ENCODE measurements at regions not wholly inside any gene's neighbourhood (a gene's known extent, or its start where the extent isn't known, plus 50 kb on each side); places are given as distances from the start of the nearest gene placed in this dataset.

GRCh38 chr3:153089620-153090019 is 72.4 kb upstream of the RAP2B start:
- no peaks in the 10 kb centered on the region for H3K9me3 ChIP-seq (ENCODE audit: control extremely low read depth in 1 of 3, control insufficient read depth in 2 of 3, insufficient read depth in 1 of 3, low read length in 2 of 3)
- no peak for ATAC-seq (ENCODE audit: low read depth)
- Mint-ChIP-seq H3K9me3 (ENCODE audit: insufficient read depth) (no peaks in the 10 kb centered on the region), H3K4me3 (no peak overlapping the region), H3K4me1 (no peaks in the 10 kb centered on the region), H3K27ac (no peak overlapping the region), H3K27me3 (peaks cover 5% of the 10 kb centered on the region)
- no peak overlapping the region for H3K9ac ChIP-seq (ENCODE audit: low read length)
- ChIA-PET CTCF (no interaction called here), POLR2A (no interaction called here)
- TF ChIP-seq, protein P1, sequence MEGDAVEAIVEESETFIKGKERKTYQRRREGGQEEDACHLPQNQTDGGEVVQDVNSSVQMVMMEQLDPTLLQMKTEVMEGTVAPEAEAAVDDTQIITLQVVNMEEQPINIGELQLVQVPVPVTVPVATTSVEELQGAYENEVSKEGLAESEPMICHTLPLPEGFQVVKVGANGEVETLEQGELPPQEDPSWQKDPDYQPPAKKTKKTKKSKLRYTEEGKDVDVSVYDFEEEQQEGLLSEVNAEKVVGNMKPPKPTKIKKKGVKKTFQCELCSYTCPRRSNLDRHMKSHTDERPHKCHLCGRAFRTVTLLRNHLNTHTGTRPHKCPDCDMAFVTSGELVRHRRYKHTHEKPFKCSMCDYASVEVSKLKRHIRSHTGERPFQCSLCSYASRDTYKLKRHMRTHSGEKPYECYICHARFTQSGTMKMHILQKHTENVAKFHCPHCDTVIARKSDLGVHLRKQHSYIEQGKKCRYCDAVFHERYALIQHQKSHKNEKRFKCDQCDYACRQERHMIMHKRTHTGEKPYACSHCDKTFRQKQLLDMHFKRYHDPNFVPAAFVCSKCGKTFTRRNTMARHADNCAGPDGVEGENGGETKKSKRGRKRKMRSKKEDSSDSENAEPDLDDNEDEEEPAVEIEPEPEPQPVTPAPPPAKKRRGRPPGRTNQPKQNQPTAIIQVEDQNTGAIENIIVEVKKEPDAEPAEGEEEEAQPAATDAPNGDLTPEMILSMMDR (IDR thresholded peaks at IDR 0.05) = no peak
- no peak for TF ChIP-seq EZH2 (IDR thresholded peaks at IDR 0.05; ENCODE audit: borderline replicate concordance, insufficient read depth, low read depth, low read length, poor library complexity, severe bottlenecking)
- intact Hi-C loops (cut with micrococcal nuclease) = no loop called here
- no peaks in the 10 kb centered on the region for H3K4me1 ChIP-seq (ENCODE audit: control insufficient read depth in 2 of 2, insufficient read depth in 2 of 2, low read length in 2 of 2)
- H3K27me3 ChIP-seq (replicated peaks in 1 of 4; ENCODE audit: control extremely low read depth in 1 of 4, control insufficient read depth in 3 of 4, insufficient read depth in 4 of 4, low read length in 3 of 4) = peaks cover 0 to 3% (median 0%) of the 10 kb centered on the region in 4 experiments
- H2AFZ ChIP-seq (ENCODE audit: insufficient read depth, low read depth, low read length, poor library complexity, severe bottlenecking) = no peak overlapping the region
- no peak overlapping the region for H3K27ac ChIP-seq (ENCODE audit: low read length in 2 of 2)
- no peaks in the 10 kb centered on the region for H3K79me2 ChIP-seq (ENCODE audit: control insufficient read depth, insufficient read depth, low read length)
- WGBS (ENCODE audit: insufficient coverage) = 86% methylated on average over 1 of the region's 2 CpGs
- no peak overlapping the region for H3K4me3 ChIP-seq (ENCODE audit: control extremely low read depth in 1 of 5, extremely low read depth in 1 of 5, insufficient read depth in 1 of 5, low read depth in 2 of 5, low read length in 4 of 5)
- no peaks in the 10 kb centered on the region for H3K36me3 ChIP-seq (replicated peaks in 1 of 2; ENCODE audit: control extremely low read depth in 1 of 2, control insufficient read depth in 1 of 2, extremely low read depth in 1 of 2, insufficient read depth in 2 of 2, low read length in 1 of 2)
- H4K20me1 ChIP-seq (ENCODE audit: control insufficient read depth, insufficient read depth, low read length, poor library complexity, severe bottlenecking) = no peaks in the 10 kb centered on the region
- H3K4me2 ChIP-seq (replicated peaks; ENCODE audit: low read depth, low read length, poor library complexity, severe bottlenecking) = no peak overlapping the region
- DNase-seq = no peak

- peaks cover 0 to 3% (median 0%) of the 10 kb centered on the region in 4 experiments for H3K27me3 ChIP-seq (replicated peaks in 1 of 4; ENCODE audit: control extremely low read depth in 1 of 4, control insufficient read depth in 3 of 4, insufficient read depth in 4 of 4, low read length in 3 of 4)
- ChIA-PET CTCF (no interaction called here), POLR2A (no interaction called here)
- intact Hi-C loops (cut with micrococcal nuclease) = no loop called here
- H3K9ac ChIP-seq (ENCODE audit: low read length) = no peak overlapping the region
- Mint-ChIP-seq H3K4me3 (no peak overlapping the region), H3K9me3 (ENCODE audit: insufficient read depth) (no peaks in the 10 kb centered on the region), H3K27ac (no peak overlapping the region), H3K27me3 (no peaks in the 10 kb centered on the region), H3K4me1 (no peaks in the 10 kb centered on the region)
- H3K4me1 ChIP-seq (ENCODE audit: control insufficient read depth in 2 of 2, insufficient read depth in 2 of 2, low read length in 2 of 2) = no peaks in the 10 kb centered on the region
- H3K79me2 ChIP-seq (ENCODE audit: control insufficient read depth, insufficient read depth, low read length) = no peaks in the 10 kb centered on the region
- no peaks in the 10 kb centered on the region for H4K20me1 ChIP-seq (ENCODE audit: control insufficient read depth, insufficient read depth, low read length, poor library complexity, severe bottlenecking)
- no CpG with 5 or more reads among the region's 1 CpG for WGBS (ENCODE audit: insufficient coverage)
- no peak for ATAC-seq (ENCODE audit: low read depth)
- H3K4me2 ChIP-seq (replicated peaks; ENCODE audit: low read depth, low read length, poor library complexity, severe bottlenecking) = no peak overlapping the region
- no peaks in the 10 kb centered on the region for H3K9me3 ChIP-seq (ENCODE audit: control extremely low read depth in 1 of 3, control insufficient read depth in 2 of 3, insufficient read depth in 1 of 3, low read length in 2 of 3)
- H3K4me3 ChIP-seq (ENCODE audit: control extremely low read depth in 1 of 5, extremely low read depth in 1 of 5, insufficient read depth in 1 of 5, low read depth in 2 of 5, low read length in 4 of 5) = no peak overlapping the region
- no peak overlapping the region for H3K27ac ChIP-seq (ENCODE audit: low read length in 2 of 2)
- H2AFZ ChIP-seq (ENCODE audit: insufficient read depth, low read depth, low read length, poor library complexity, severe bottlenecking) = no peak overlapping the region
- no peak for TF ChIP-seq EZH2 (IDR thresholded peaks at IDR 0.05; ENCODE audit: borderline replicate concordance, insufficient read depth, low read depth, low read length, poor library complexity, severe bottlenecking)
- TF ChIP-seq, protein P1 (IDR thresholded peaks at IDR 0.05) = no peak
- no peaks in the 10 kb centered on the region for H3K36me3 ChIP-seq (replicated peaks in 1 of 2; ENCODE audit: control extremely low read depth in 1 of 2, control insufficient read depth in 1 of 2, extremely low read depth in 1 of 2, insufficient read depth in 2 of 2, low read length in 1 of 2)
- no peak for DNase-seq
Measured at GRCh38 chr3:153090973-153091372, 71.1 kb upstream of the RAP2B start.
